Fibroblast of pulmonary artery (primary cell): ENCODE measurements at regions not wholly inside any gene's neighbourhood (a gene's known extent, or its start where the extent isn't known, plus 50 kb on each side); places are given as distances from the start of the nearest gene placed in this dataset.

Experiments used
- DNase-seq: peaks from one replicate; pipeline ENCODE4 v3.0.0-alpha.2; 2010; ENCODE audit warnings: low read depth
- H3K4me3 ChIP-seq: replicated peaks from 2 replicates; pipeline ENCODE4 v1.5.1; 2011; ENCODE audit warnings: low read depth, mild to moderate bottlenecking, control low read depth, low read length, moderate library complexity
- CTCF ChIP-seq: IDR thresholded peaks from 2 replicates; pipeline ENCODE4 v1.5.1; 2011; ENCODE audit warnings: mild to moderate bottlenecking, control low read depth, low read length, inconsistent platforms; ENCODE audit errors: missing control alignments

- no peak for DNase-seq
- H3K4me3 ChIP-seq: no peak overlapping the region
- no peak for TF ChIP-seq CTCF
Measured at GRCh38 chr4:151865312-151865711, 104.5 kb upstream of the GATB start.

- no peak for DNase-seq
- H3K4me3 ChIP-seq: no peak overlapping the region
- TF ChIP-seq CTCF: no peak
Measured at GRCh38 chr4:151864068-151864467, 103.3 kb upstream of the GATB start.

- DNase-seq: no peak
- no peak for TF ChIP-seq CTCF
- H3K4me3 ChIP-seq: no peak overlapping the region
Measured at GRCh38 chr4:151862766-151863165, 102.0 kb upstream of the GATB start.

GRCh38 chr4:151860561-151861093 is 99.8 kb upstream of the GATB start:
- no peak for DNase-seq
- no peak overlapping the region for H3K4me3 ChIP-seq
- TF ChIP-seq CTCF: no peak

GRCh38 chr4:151859641-151860040 is 98.8 kb upstream of the GATB start:
- DNase-seq: no peak
- TF ChIP-seq CTCF: no peak
- no peak overlapping the region for H3K4me3 ChIP-seq

GRCh38 chr4:151858356-151858755 is 97.5 kb upstream of the GATB start:
- no peak for TF ChIP-seq CTCF
- no peak overlapping the region for H3K4me3 ChIP-seq
- no peak for DNase-seq

GRCh38 chr4:151857368-151857767 is 96.6 kb upstream of the GATB start:
- no peak for DNase-seq
- TF ChIP-seq CTCF: no peak
- H3K4me3 ChIP-seq: no peak overlapping the region
